ENCODE measurements at regions not wholly inside any gene's neighbourhood (a gene's known extent, or its start where the extent isn't known, plus 50 kb on each side); places are given as distances from the start of the nearest gene placed in this dataset.

GRCh38 chr18:41873730-41874129 is 81.3 kb upstream of the PIK3C3 start:
- H3K9ac ChIP-seq (ENCODE audit: low read depth in 1 of 2, low read length in 2 of 2): no peak overlapping the region
- no peaks in the 10 kb centered on the region for H3K36me3 ChIP-seq (ENCODE audit: control insufficient read depth in 4 of 4, insufficient read depth in 3 of 4, low read depth in 1 of 4, low read length in 3 of 4)
- TF ChIP-seq REST (IDR thresholded peaks at IDR 0.05): no peak
- no peak for TF ChIP-seq EGR1 (IDR thresholded peaks at IDR 0.05; ENCODE audit: low read depth in 2 of 2)
- no peak for TF ChIP-seq MAX (IDR thresholded peaks at IDR 0.05)
- no peak for TF ChIP-seq ZBTB33 (IDR thresholded peaks at IDR 0.05)
- no peak for TF ChIP-seq GABPA (IDR thresholded peaks at IDR 0.05 in 1 of 2, conservative IDR thresholded peaks at IDR 0.05 in 1 of 2)
- no peak for TF ChIP-seq SP1 (IDR thresholded peaks at IDR 0.05)
- no peak for TF ChIP-seq RXRA (IDR thresholded peaks at IDR 0.05)
- no peak for TF ChIP-seq YY1 (IDR thresholded peaks at IDR 0.05)
- no peaks in the 10 kb centered on the region for H3K27me3 ChIP-seq (ENCODE audit: control insufficient read depth in 4 of 4, insufficient read depth in 4 of 4, low read length in 3 of 4)
- no peaks in the 10 kb centered on the region for H3K9me3 ChIP-seq (ENCODE audit: control insufficient read depth in 4 of 4, low read length in 3 of 4)
- no peaks in the 10 kb centered on the region for H3K4me1 ChIP-seq (ENCODE audit: control insufficient read depth in 4 of 4, insufficient read depth in 4 of 4, low read length in 3 of 4)
- H3K27ac ChIP-seq (ENCODE audit: low read depth in 1 of 2, low read length in 2 of 2): no peak overlapping the region
- H3K4me3 ChIP-seq (ENCODE audit: low read depth in 1 of 3, low read length in 3 of 3): no peak overlapping the region
- no peak for DNase-seq (ENCODE audit: low spot score)

- Histone ChIP-seq H3K27me3 (ENCODE audit: control insufficient read depth in 4 of 4, insufficient read depth in 4 of 4, low read length in 3 of 4) (no peaks in the 10 kb centered on the region), H3K9ac (ENCODE audit: low read depth in 1 of 2, low read length in 2 of 2) (no peak overlapping the region), H3K27ac (ENCODE audit: low read depth in 1 of 2, low read length in 2 of 2) (no peak overlapping the region), H3K36me3 (ENCODE audit: control insufficient read depth in 4 of 4, insufficient read depth in 3 of 4, low read depth in 1 of 4, low read length in 3 of 4) (no peaks in the 10 kb centered on the region), H3K4me1 (ENCODE audit: control insufficient read depth in 4 of 4, insufficient read depth in 4 of 4, low read length in 3 of 4) (no peaks in the 10 kb centered on the region), H3K4me3 (ENCODE audit: low read depth in 1 of 3, low read length in 3 of 3) (no peak overlapping the region), H3K9me3 (ENCODE audit: control insufficient read depth in 4 of 4, low read length in 3 of 4) (no peaks in the 10 kb centered on the region)
- TF ChIP-seq RXRA (IDR thresholded peaks at IDR 0.05): no peak
- TF ChIP-seq MAX (IDR thresholded peaks at IDR 0.05): no peak
- TF ChIP-seq FOXA1 (IDR thresholded peaks at IDR 0.05): no peak
- no peak for TF ChIP-seq FOXA2 (IDR thresholded peaks at IDR 0.05)
- no peak for TF ChIP-seq HNF4G (IDR thresholded peaks at IDR 0.05)
- no peak for DNase-seq (ENCODE audit: low spot score)
Measured at GRCh38 chr18:41872206-41872605, 82.8 kb upstream of the PIK3C3 start.

- DNase-seq (ENCODE audit: low spot score): no peak
- H3K36me3 ChIP-seq (ENCODE audit: control insufficient read depth in 4 of 4, insufficient read depth in 3 of 4, low read depth in 1 of 4, low read length in 3 of 4): no peaks in the 10 kb centered on the region
- H3K9ac ChIP-seq (ENCODE audit: low read depth in 1 of 2, low read length in 2 of 2): no peak overlapping the region
- H3K27ac ChIP-seq (ENCODE audit: low read depth in 1 of 2, low read length in 2 of 2): no peak overlapping the region
- no peaks in the 10 kb centered on the region for H3K27me3 ChIP-seq (ENCODE audit: control insufficient read depth in 4 of 4, insufficient read depth in 4 of 4, low read length in 3 of 4)
- no peaks in the 10 kb centered on the region for H3K4me1 ChIP-seq (ENCODE audit: control insufficient read depth in 4 of 4, insufficient read depth in 4 of 4, low read length in 3 of 4)
- 52% methylated on average over 7 of the region's 7 CpGs for WGBS
- no peak overlapping the region for H3K4me3 ChIP-seq (ENCODE audit: low read depth in 1 of 3, low read length in 3 of 3)
- no peaks in the 10 kb centered on the region for H3K9me3 ChIP-seq (ENCODE audit: control insufficient read depth in 4 of 4, low read length in 3 of 4)
- TF ChIP-seq ZBTB33 (IDR thresholded peaks at IDR 0.05): no peak
- peak in 1 of 2 donors; percentile 21 for TF ChIP-seq HNF4A (conservative IDR thresholded peaks at IDR 0.05)
Measured at GRCh38 chr18:41871229-41872000, 83.6 kb upstream of the PIK3C3 start.

Measured in liver (tissue), 7 donors.